Stimulated activated CD4-positive, alpha-beta T cell treated with anti-CD3 and anti-CD28 coated beads, Interleukin-1b, Interleukin-23, amount 100 ng/mL, for 4 hours (primary cell): ENCODE measurements at regions not wholly inside any gene's neighbourhood (a gene's known extent, or its start where the extent isn't known, plus 50 kb on each side); places are given as distances from the start of the nearest gene placed in this dataset.
"Not testable (repeated sequence)": the region's sequence is repeated elsewhere in the genome, so short reads cannot be mapped to it uniquely, and the experiment has no call there.

Source experiments
- DNase-seq, 2 donors: peaks; one replicate each; pipeline ENCODE4 v3.0.0-alpha.2; 2020; ENCODE audit warnings: low read depth in 2 of 2

GRCh38 chr15:84152381-84152979 lies 83.1 kb upstream of the GOLGA6L4 start:
- not testable (repeated sequence) for DNase-seq

GRCh38 chr15:84153655-84154140 lies 81.9 kb upstream of the GOLGA6L4 start:
- not testable (repeated sequence) for DNase-seq

DNA sequence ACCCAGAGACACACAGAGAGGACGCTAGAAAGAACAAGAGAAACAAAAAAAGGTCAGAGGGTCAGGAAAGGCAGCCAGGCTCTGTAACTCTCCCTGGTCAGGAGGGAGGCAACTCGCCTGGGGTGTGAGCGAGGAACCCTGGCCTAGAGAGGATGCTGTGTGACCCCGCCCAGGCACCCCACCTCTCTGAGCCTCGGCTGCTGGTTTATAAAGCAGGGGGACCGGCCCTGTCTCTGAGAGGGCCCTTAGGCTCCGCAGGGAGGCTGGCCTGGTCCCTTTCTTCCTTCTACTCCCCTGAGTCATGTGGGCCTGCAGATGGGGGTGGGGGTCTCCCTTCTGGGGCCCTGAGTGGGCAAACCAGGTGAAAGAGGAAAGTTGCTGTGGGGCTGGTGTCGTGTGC lies 81.3 kb upstream of the GOLGA6L4 start:
- not testable (repeated sequence) for DNase-seq

- not testable (repeated sequence) for DNase-seq
Observed at GRCh38 chr15:84154787-84155186, 80.8 kb upstream of the GOLGA6L4 start.

GRCh38 chr15:84155792-84156587 lies 79.6 kb upstream of the GOLGA6L4 start:
- not testable (repeated sequence) for DNase-seq

- DNase-seq = not testable (repeated sequence)
Observed at GRCh38 chr15:84156588-84156840, 79.1 kb upstream of the GOLGA6L4 start.

- DNase-seq = not testable (repeated sequence)
Observed at GRCh38 chr15:84157056-84157632, 78.4 kb upstream of the GOLGA6L4 start.

- DNase-seq = not testable (repeated sequence)
Observed at GRCh38 chr15:84157857-84158256, 77.7 kb upstream of the GOLGA6L4 start.

DNA sequence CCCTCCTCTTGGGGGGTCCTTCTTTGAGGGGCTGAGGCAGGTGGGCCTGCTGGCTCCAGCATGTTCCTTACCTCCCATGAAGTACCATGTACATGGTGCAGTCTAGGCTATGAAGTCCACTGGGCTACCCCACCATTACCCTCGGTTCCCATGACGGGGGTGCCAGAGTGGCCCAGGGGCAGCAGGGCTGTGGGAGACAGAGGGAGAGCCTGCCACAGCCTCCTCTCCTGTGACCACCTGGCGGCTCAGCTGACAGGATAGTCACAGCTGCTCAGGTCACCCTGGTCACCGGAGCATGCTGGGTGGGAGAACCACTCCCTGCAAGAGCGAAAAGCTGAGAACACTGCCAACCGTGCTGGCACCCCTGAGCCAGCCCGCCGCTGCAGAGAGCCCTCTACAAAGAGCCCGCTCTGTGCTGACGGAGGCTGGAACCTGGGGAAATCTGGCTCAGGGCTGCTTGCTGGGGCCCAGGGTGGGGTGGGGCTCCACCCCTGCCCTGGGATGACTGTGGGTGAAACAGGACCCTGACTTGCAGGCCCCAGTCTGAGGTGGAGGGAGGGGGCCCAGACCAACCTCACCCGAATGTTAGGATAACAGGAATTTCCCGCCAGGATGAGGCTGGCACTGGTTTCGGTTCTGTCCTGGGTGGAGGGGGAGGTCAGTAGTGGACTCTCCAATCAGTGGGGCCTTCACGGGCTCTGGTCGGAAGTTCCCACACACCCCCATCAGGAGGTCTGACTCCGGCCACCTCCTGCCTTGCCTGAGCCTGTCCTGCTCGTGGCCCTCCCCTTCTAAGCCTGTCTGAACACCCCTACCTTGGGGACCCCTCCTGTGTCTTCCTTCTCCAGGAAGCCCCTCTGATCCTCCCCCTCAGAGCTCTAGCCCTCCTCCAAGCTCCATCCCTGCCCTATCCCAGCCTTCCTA lies 76.0 kb upstream of the GOLGA6L4 start:
- not testable (repeated sequence) for DNase-seq

DNA sequence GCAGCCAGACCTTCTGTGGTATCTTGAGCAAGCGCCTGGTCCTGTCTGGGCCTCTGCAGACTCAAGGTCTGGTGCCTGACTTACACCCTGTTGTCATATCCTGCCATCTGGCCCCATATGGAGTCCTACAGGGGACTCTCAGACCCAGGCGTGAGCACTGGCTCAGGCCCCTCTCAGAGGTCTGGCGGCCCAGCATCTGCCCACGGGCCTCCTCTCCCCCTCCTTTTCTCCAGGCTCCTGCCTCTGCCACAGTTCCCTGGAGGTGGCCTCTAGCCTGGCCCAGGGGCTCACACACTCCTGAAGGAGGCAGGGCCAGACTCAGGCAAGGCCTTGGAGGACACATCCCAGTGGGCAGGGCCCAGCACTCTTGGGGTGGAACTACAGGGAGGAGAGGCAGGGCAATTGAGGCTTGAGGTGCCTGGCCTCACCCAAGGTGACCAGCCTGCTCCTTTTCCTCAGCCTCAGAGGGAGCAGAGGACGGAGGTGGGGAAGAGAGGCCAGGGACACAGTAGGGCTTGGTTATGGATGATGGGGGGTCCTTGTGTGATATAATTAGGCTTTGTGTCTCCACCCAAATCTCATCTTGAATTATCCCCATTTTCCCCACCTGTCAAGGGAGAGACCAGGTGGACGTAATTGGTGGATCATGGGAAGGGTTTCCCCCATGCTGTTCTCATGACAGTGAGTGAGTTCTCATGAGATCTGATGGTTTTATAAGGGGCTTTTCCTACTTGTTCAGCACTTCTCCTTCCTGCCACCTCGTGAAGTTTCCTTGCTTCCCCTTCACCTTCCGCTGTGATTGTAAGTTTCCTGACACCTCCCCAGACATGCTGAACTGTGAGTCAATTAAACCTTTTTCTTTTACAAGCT lies 70.9 kb upstream of the GOLGA6L4 start:
- DNase-seq = not testable (repeated sequence)

- DNase-seq = not testable (repeated sequence)
Observed at GRCh38 chr15:84170029-84170428, 65.5 kb upstream of the GOLGA6L4 start.

GRCh38 chr15:84173231-84173610 lies 62.4 kb upstream of the GOLGA6L4 start:
- DNase-seq = not testable (repeated sequence)
